B cell (primary cell): ENCODE measurements at regions not wholly inside any gene's neighbourhood (a gene's known extent, or its start where the extent isn't known, plus 50 kb on each side); places are given as distances from the start of the nearest gene placed in this dataset.

Source experiments
- ATAC-seq: fragments of 200-7000 bp; cut with Tn5 transposase; one replicate; pipeline ENCODE4 v1.10.0; 2021; ENCODE audit warnings: low read depth, mild to moderate bottlenecking, moderate number of reproducible peaks, moderate library complexity
- CTCF ChIA-PET: fragments of 350-600 bp; sonication (Branson Sonifier 250); formaldehyde crosslinking; loops from one replicate; lab custom pipeline; 2021; ENCODE audit warnings: antibody characterized with exemption, inconsistent platforms; lab: Charles Lee
- POLR2A ChIA-PET: fragments of 350-600 bp; sonication (Branson Sonifier 250); formaldehyde crosslinking; loops from one replicate; lab custom pipeline; 2021; ENCODE audit warnings: antibody characterized with exemption; lab: Charles Lee
- DNase-seq: peaks from one replicate; pipeline ENCODE4 v3.0.0; 2013
- H2AFZ ChIP-seq: 2 replicates; pipeline ENCODE4 v1.6.1; 2012; ENCODE audit warnings: mild to moderate bottlenecking, low read depth, low read length; ENCODE audit not compliant: insufficient read depth, poor library complexity, severe bottlenecking
- H3K27ac ChIP-seq, 2 donors: 1 replicate in 1 of 2; 2 replicates in 1 of 2; pipeline ENCODE4 v1.5.1; 2012 to 2013; ENCODE audit warnings: low read length in 2 of 2, mild to moderate bottlenecking in 2 of 2, moderate library complexity in 1 of 2
- H3K27me3 ChIP-seq, 4 experiments: fragments of 200-600 bp in 1 of 4; sonication (generic) in 1 of 4; replicated peaks in 1 of 4; 1 replicate in 2 of 4; 2 replicates in 2 of 4; pipeline versions ENCODE4 v1.6.1 to v1.7.0; 2013 to 2016; ENCODE audit warnings: low read length in 3 of 4, mild to moderate bottlenecking in 2 of 4, mixed read lengths in 1 of 4, moderate library complexity in 1 of 4; ENCODE audit not compliant: insufficient read depth in 4 of 4, control insufficient read depth in 3 of 4; ENCODE audit errors: control extremely low read depth in 1 of 4
- H3K36me3 ChIP-seq, 2 experiments: replicated peaks in 1 of 2; 1 replicate in 1 of 2; 2 replicates in 1 of 2; pipeline versions ENCODE4 v1.6.1 to v1.7.1; 2013; ENCODE audit warnings: low read length in 1 of 2; ENCODE audit not compliant: insufficient read depth in 2 of 2, control insufficient read depth in 1 of 2; ENCODE audit errors: control extremely low read depth in 1 of 2, extremely low read depth in 1 of 2
- H3K4me1 ChIP-seq, 2 donors: fragments of 200-600 bp in 1 of 2; sonication (generic) in 1 of 2; 1 replicate in 1 of 2; 2 replicates in 1 of 2; pipeline versions ENCODE4 v1.5.1 to v1.6.1; 2013 to 2017; ENCODE audit warnings: low read length in 2 of 2; ENCODE audit not compliant: control insufficient read depth in 2 of 2, insufficient read depth in 2 of 2
- H3K4me2 ChIP-seq: replicated peaks from 2 replicates; pipeline ENCODE3; 2012; ENCODE audit warnings: mild to moderate bottlenecking, low read depth, low read length; ENCODE audit not compliant: poor library complexity, severe bottlenecking
- H3K4me3 ChIP-seq, 5 experiments: fragments of 200-600 bp in 1 of 5; sonication (generic) in 1 of 5; 1 replicate in 3 of 5; 2 replicates in 2 of 5; pipeline versions ENCODE4 v1.5.1 to v1.7.0; 2011 to 2016; ENCODE audit warnings: low read length in 4 of 5, mild to moderate bottlenecking in 4 of 5, low read depth in 2 of 5, control low read depth in 1 of 5, moderate library complexity in 1 of 5; ENCODE audit not compliant: insufficient read depth in 1 of 5; ENCODE audit errors: control extremely low read depth in 1 of 5, extremely low read depth in 1 of 5
- H3K79me2 ChIP-seq: fragments of 200-600 bp; sonication (generic); one replicate; pipeline ENCODE4 v1.6.0; 2016; ENCODE audit warnings: low read length; ENCODE audit not compliant: control insufficient read depth, insufficient read depth
- H3K9ac ChIP-seq: fragments of 200-600 bp; sonication (generic); 2 replicates; pipeline ENCODE4 v1.6.1; 2017; ENCODE audit warnings: mild to moderate bottlenecking, low read length, moderate library complexity
- H3K9me3 ChIP-seq, 3 donors: one replicate each; pipeline versions ENCODE4 v1.6.1 to v1.7.1; 2013; ENCODE audit warnings: low read length in 2 of 3; ENCODE audit not compliant: control insufficient read depth in 2 of 3, insufficient read depth in 1 of 3; ENCODE audit errors: control extremely low read depth in 1 of 3
- H4K20me1 ChIP-seq: 2 replicates; pipeline ENCODE4 v1.6.0; 2012; ENCODE audit warnings: mild to moderate bottlenecking, low read length; ENCODE audit not compliant: insufficient read depth, control insufficient read depth, poor library complexity, severe bottlenecking
- H3K27ac Mint-ChIP-seq: one replicate; pipeline ENCODE4 v1.8.0; 2021; ENCODE audit warnings: mixed read lengths
- H3K27me3 Mint-ChIP-seq: one replicate; pipeline ENCODE4 v1.8.0; 2021; ENCODE audit warnings: mixed read lengths
- H3K4me1 Mint-ChIP-seq: one replicate; pipeline ENCODE4 v1.8.0; 2021; ENCODE audit warnings: mixed read lengths
- H3K4me3 Mint-ChIP-seq: one replicate; pipeline ENCODE4 v1.8.0; 2021; ENCODE audit warnings: mixed read lengths
- H3K9me3 Mint-ChIP-seq: one replicate; pipeline ENCODE4 v1.8.0; 2022; ENCODE audit warnings: mixed read lengths; ENCODE audit not compliant: insufficient read depth
- CTCF ChIP-seq: fragments of 200-600 bp; IDR thresholded peaks from one replicate; pipeline ENCODE4 v1.8.0; 2022; ENCODE audit warnings: antibody characterized with exemption, mild to moderate bottlenecking
- EZH2 ChIP-seq: IDR thresholded peaks from 2 replicates; pipeline ENCODE4 v1.6.1; 2012; ENCODE audit warnings: borderline replicate concordance, low read depth, mild to moderate bottlenecking, moderate library complexity, low read length; ENCODE audit not compliant: insufficient read depth, poor library complexity, severe bottlenecking
- WGBS: methylation state at CpG from one replicate; pipeline ENCODE4 v1.1.5; 2013; ENCODE audit warnings: missing lambda C conversion rate; ENCODE audit not compliant: insufficient coverage; 5-methylcytosine and 5-hydroxymethylcytosine counted together
- intact Hi-C: fragments of 100-400 bp; cut with micrococcal nuclease; formaldehyde crosslinking; loops from one replicate; pipeline ENCODE4 v1.10.0; 2022

GRCh38 chr5:33362915-33363314, 77.8 kb upstream of the TARS1 start:
- Histone ChIP-seq H4K20me1 (no peaks in the 10 kb centered on the region), H3K27ac (no peak overlapping the region), H3K9me3 (peaks cover 0 to 10% (median 4%) of the 10 kb centered on the region in 3 donors), H3K4me3 (no peak overlapping the region), H3K9ac (no peak overlapping the region), H3K27me3 (no peaks in the 10 kb centered on the region), H3K4me2 (no peak overlapping the region), H3K79me2 (no peaks in the 10 kb centered on the region), H2AFZ (no peak overlapping the region), H3K4me1 (peaks cover 12 to 15% of the 10 kb centered on the region in 2 donors), H3K36me3 (no peaks in the 10 kb centered on the region)
- Mint-ChIP-seq H3K4me3 (no peak overlapping the region), H3K9me3 (peaks cover 3% of the 10 kb centered on the region), H3K27me3 (no peaks in the 10 kb centered on the region), H3K27ac (no peak overlapping the region), H3K4me1 (peaks cover 14% of the 10 kb centered on the region)
- intact Hi-C loops = no loop called here
- 49% methylated on average over 3 of the region's 4 CpGs for WGBS
- no peak for TF ChIP-seq CTCF
- TF ChIP-seq EZH2 = no peak
- no peak for DNase-seq
- ATAC-seq = no peak
- ChIA-PET CTCF (no interaction called here), POLR2A (no interaction called here)

- no peak overlapping the region for H3K4me3 Mint-ChIP-seq
- H3K79me2 ChIP-seq = no peaks in the 10 kb centered on the region
- TF ChIP-seq EZH2 (no peak), CTCF (no peak)
- H3K4me1 Mint-ChIP-seq = peaks cover 14% of the 10 kb centered on the region
- peak overlapping the region in 1 of 5 experiments; percentile 26 for H3K4me3 ChIP-seq
- H3K9me3 ChIP-seq = peaks cover 0 to 10% (median 4%) of the 10 kb centered on the region in 3 donors
- ChIA-PET POLR2A (no interaction called here), CTCF (no interaction called here)
- H3K4me1 ChIP-seq = peaks cover 12 to 15% of the 10 kb centered on the region in 2 donors
- ATAC-seq (no peak), DNase-seq (no peak)
- intact Hi-C loops = no loop called here
- 100% methylated on average over 1 of the region's 3 CpGs for WGBS
- peaks cover 3% of the 10 kb centered on the region for H3K9me3 Mint-ChIP-seq
- no peak overlapping the region for H3K9ac ChIP-seq
- H3K36me3 ChIP-seq = no peaks in the 10 kb centered on the region
- H3K27me3 ChIP-seq = no peaks in the 10 kb centered on the region
- H2AFZ ChIP-seq = no peak overlapping the region
- no peak overlapping the region for H3K4me2 ChIP-seq
- H4K20me1 ChIP-seq = no peaks in the 10 kb centered on the region
- peak overlapping the region in 1 of 2 donors; percentile 49 for H3K27ac ChIP-seq
- H3K27ac Mint-ChIP-seq = no peak overlapping the region
- no peaks in the 10 kb centered on the region for H3K27me3 Mint-ChIP-seq
Measured at GRCh38 chr5:33363537-33363936, 77.2 kb upstream of the TARS1 start.
